Prostate gland (tissue), 2 donors: ENCODE measurements at regions not wholly inside any gene's neighbourhood (a gene's known extent, or its start where the extent isn't known, plus 50 kb on each side); places are given as distances from the start of the nearest gene placed in this dataset.

Experiments used
- CTCF ChIP-seq, 4 experiments: fragments of 200-600 bp in 2 of 4; fragments of 450-650 bp in 2 of 4; sonication (generic) in 2 of 4; IDR thresholded peaks; 1 replicate in 3 of 4; 2 replicates in 1 of 4; pipeline ENCODE4 v1.5.1; 2016 to 2019; ENCODE audit warnings: antibody characterized with exemption in 4 of 4, mild to moderate bottlenecking in 2 of 4, moderate library complexity in 2 of 4
- POLR2A ChIP-seq: fragments of 450-650 bp; IDR thresholded peaks from one replicate; pipeline ENCODE4 v1.6.1; 2016; ENCODE audit warnings: antibody characterized with exemption, mild to moderate bottlenecking
- POLR2AphosphoS5 ChIP-seq: sonication (generic); formaldehyde crosslinking; IDR thresholded peaks from one replicate; pipeline ENCODE4 v1.6.1; 2017; ENCODE audit warnings: antibody characterized with exemption

- TF ChIP-seq CTCF (IDR thresholded peaks at IDR 0.05): no peak
- TF ChIP-seq POLR2A: no peak
- no peak for TF ChIP-seq POLR2AphosphoS5
Observed at GRCh38 chr6:27183060-27183832, 64.3 kb upstream of the PRSS16 start.
